Stimulated activated naive CD8-positive, alpha-beta T cell treated with anti-CD3 and anti-CD28 coated beads, Interleukin-15, amount 100 ng/mL, for 72 hours (primary cell): ENCODE measurements at regions not wholly inside any gene's neighbourhood (a gene's known extent, or its start where the extent isn't known, plus 50 kb on each side); places are given as distances from the start of the nearest gene placed in this dataset.
"Not testable (repeated sequence)": the region's sequence is repeated elsewhere in the genome, so short reads cannot be mapped to it uniquely, and the experiment has no call there.

Experiments
- ATAC-seq: fragments of 150-1000 bp; cut with Tn5 transposase; 2 replicates; pipeline ENCODE4 v1.10.0; 2021; ENCODE audit warnings: mild to moderate bottlenecking, moderate library complexity
- DNase-seq, 2 donors: peaks; one replicate each; pipeline ENCODE4 v3.0.0; 2021 to 2022
- H3K27ac Mint-ChIP-seq, 2 donors: one replicate each; pipeline ENCODE4 v1.8.0; 2022; ENCODE audit warnings: mild to moderate bottlenecking in 2 of 2, mixed read lengths in 2 of 2, moderate library complexity in 2 of 2
- H3K27me3 Mint-ChIP-seq: one replicate; pipeline ENCODE4 v1.8.0; 2022; ENCODE audit warnings: mixed read lengths
- H3K4me1 Mint-ChIP-seq: one replicate; pipeline ENCODE4 v1.8.0; 2022; ENCODE audit warnings: mild to moderate bottlenecking, mixed read lengths
- H3K4me3 Mint-ChIP-seq, 2 donors: one replicate each; pipeline ENCODE4 v1.8.0; 2022; ENCODE audit warnings: mild to moderate bottlenecking in 2 of 2, mixed read lengths in 2 of 2, moderate library complexity in 1 of 2
- H3K9me3 Mint-ChIP-seq, 2 donors: one replicate each; pipeline ENCODE4 v1.8.0; 2022; ENCODE audit warnings: mixed read lengths in 2 of 2

- Mint-ChIP-seq H3K27me3 (no peaks in the 10 kb centered on the region), H3K9me3 (peaks cover 0 to 7% of the 10 kb centered on the region in 2 donors), H3K4me1 (peaks cover 36% of the 10 kb centered on the region), H3K4me3 (peak overlapping the region in 1 of 2 donors; percentile 21), H3K27ac (no peak overlapping the region)
- ATAC-seq (peak; percentile 56), DNase-seq (no peak)
These were observed 233.2 kb upstream of the BTG1 start for GRCh38 chr12:92378682-92379479.

GRCh38 chr12:92375504-92375903 is 229.9 kb upstream of the BTG1 start:
- ATAC-seq, H3K27me3 Mint-ChIP-seq, H3K4me3 Mint-ChIP-seq, H3K27ac Mint-ChIP-seq, H3K9me3 Mint-ChIP-seq, DNase-seq: not testable (repeated sequence)
- peaks cover 31% of the 10 kb centered on the region for H3K4me1 Mint-ChIP-seq

- Mint-ChIP-seq H3K9me3 (peaks cover 5 to 7% of the 10 kb centered on the region in 2 donors), H3K27ac (no peak overlapping the region), H3K4me1 (peaks cover 6% of the 10 kb centered on the region), H3K27me3 (no peaks in the 10 kb centered on the region), H3K4me3 (no peak overlapping the region)
- DNase-seq = no peak
- ATAC-seq = no peak
These were observed 225.2 kb upstream of the BTG1 start for GRCh38 chr12:92370828-92371227.

GRCh38 chr12:92369636-92370035 is 224.0 kb upstream of the BTG1 start:
- no peak for ATAC-seq
- Mint-ChIP-seq H3K27me3 (no peaks in the 10 kb centered on the region), H3K4me3 (no peak overlapping the region), H3K4me1 (peaks cover 10% of the 10 kb centered on the region), H3K9me3 (peaks cover 5 to 7% of the 10 kb centered on the region in 2 donors), H3K27ac (no peak overlapping the region)
- no peak for DNase-seq

GRCh38 chr12:92369056-92369455 is 223.4 kb upstream of the BTG1 start:
- Mint-ChIP-seq H3K4me3 (no peak overlapping the region), H3K9me3 (peaks cover 5 to 7% of the 10 kb centered on the region in 2 donors), H3K27ac (no peak overlapping the region), H3K4me1 (peaks cover 15% of the 10 kb centered on the region), H3K27me3 (no peaks in the 10 kb centered on the region)
- ATAC-seq = no peak
- DNase-seq = no peak

- Mint-ChIP-seq H3K4me3 (no peak overlapping the region), H3K9me3 (peaks cover 8 to 9% of the 10 kb centered on the region in 2 donors), H3K27ac (peak overlapping the region in 1 of 2 donors; percentile 12), H3K27me3 (no peaks in the 10 kb centered on the region), H3K4me1 (peaks cover 39% of the 10 kb centered on the region)
- no peak for ATAC-seq
- DNase-seq = no peak
These were observed 220.2 kb upstream of the BTG1 start for GRCh38 chr12:92365836-92366235.

- no peak overlapping the region for H3K27ac Mint-ChIP-seq
These were observed 219.7 kb upstream of the BTG1 start for GRCh38 chr12:92365333-92365732.

GRCh38 chr12:92363295-92364146 is 217.9 kb upstream of the BTG1 start:
- DNase-seq (peak; percentile 25 to 43), ATAC-seq (peak; percentile 79)
- Mint-ChIP-seq H3K9me3 (peaks cover 15 to 17% of the 10 kb centered on the region in 2 donors), H3K4me3 (peak overlapping the region; percentile 78 to 83), H3K27ac (peak overlapping the region; percentile 91 to 93), H3K27me3 (no peaks in the 10 kb centered on the region), H3K4me1 (peaks cover 55% of the 10 kb centered on the region)

More at GRCh38 chr12:92365333-92365732, 219.7 kb upstream of the BTG1 start:
- no peaks in the 10 kb centered on the region for H3K27me3 Mint-ChIP-seq
- peaks cover 13 to 14% of the 10 kb centered on the region in 2 donors for H3K9me3 Mint-ChIP-seq
- ATAC-seq (no peak), DNase-seq (no peak)
- H3K4me3 Mint-ChIP-seq = no peak overlapping the region
- peaks cover 44% of the 10 kb centered on the region for H3K4me1 Mint-ChIP-seq

GRCh38 chr12:92362785-92363184 is 217.1 kb upstream of the BTG1 start:
- peaks cover 15 to 18% of the 10 kb centered on the region in 2 donors for H3K9me3 Mint-ChIP-seq
- H3K27me3 Mint-ChIP-seq = no peaks in the 10 kb centered on the region
- peak overlapping the region; percentile 78 to 83 for H3K4me3 Mint-ChIP-seq
- peaks cover 56% of the 10 kb centered on the region for H3K4me1 Mint-ChIP-seq
- DNase-seq (peak; percentile 7 to 28), ATAC-seq (peak; percentile 67)
- peak overlapping the region; percentile 91 to 93 for H3K27ac Mint-ChIP-seq

- no peak overlapping the region for H3K27ac Mint-ChIP-seq
- no peak for ATAC-seq
- peaks cover 62% of the 10 kb centered on the region for H3K4me1 Mint-ChIP-seq
- no peak for DNase-seq
- peaks cover 15 to 24% of the 10 kb centered on the region in 2 donors for H3K9me3 Mint-ChIP-seq
- peak overlapping the region; percentile 2 to 78 for H3K4me3 Mint-ChIP-seq
- no peaks in the 10 kb centered on the region for H3K27me3 Mint-ChIP-seq
These were observed 216.5 kb upstream of the BTG1 start for GRCh38 chr12:92362126-92362525.

GRCh38 chr12:92360543-92360942 is 214.9 kb upstream of the BTG1 start:
- Mint-ChIP-seq H3K4me3 (no peak overlapping the region), H3K27ac (peak overlapping the region in 1 of 2 donors; percentile 35), H3K27me3 (no peaks in the 10 kb centered on the region), H3K9me3 (peaks cover 14 to 24% of the 10 kb centered on the region in 2 donors), H3K4me1 (peaks cover 72% of the 10 kb centered on the region)
- DNase-seq = no peak
- no peak for ATAC-seq

GRCh38 chr12:92359581-92360209 is 214.0 kb upstream of the BTG1 start:
- Mint-ChIP-seq H3K27ac (no peak overlapping the region), H3K27me3 (no peaks in the 10 kb centered on the region), H3K4me3 (no peak overlapping the region), H3K9me3 (peaks cover 14 to 24% of the 10 kb centered on the region in 2 donors), H3K4me1 (peaks cover 71% of the 10 kb centered on the region)
- DNase-seq = no peak
- ATAC-seq = no peak

GRCh38 chr12:92357584-92358261 is 212.1 kb upstream of the BTG1 start:
- peaks cover 52% of the 10 kb centered on the region for H3K4me1 Mint-ChIP-seq
- ATAC-seq (no peak), DNase-seq (no peak)
- H3K27me3 Mint-ChIP-seq = no peaks in the 10 kb centered on the region
- no peak overlapping the region for H3K4me3 Mint-ChIP-seq
- H3K27ac Mint-ChIP-seq = peak overlapping the region in 1 of 2 donors; percentile 55
- H3K9me3 Mint-ChIP-seq = peaks cover 14 to 24% of the 10 kb centered on the region in 2 donors

- no peaks in the 10 kb centered on the region for H3K27me3 Mint-ChIP-seq
- H3K4me1 Mint-ChIP-seq = peaks cover 42% of the 10 kb centered on the region
- peaks cover 20 to 24% of the 10 kb centered on the region in 2 donors for H3K9me3 Mint-ChIP-seq
- ATAC-seq (peak; percentile 39), DNase-seq (no peak)
- no peak overlapping the region for H3K27ac Mint-ChIP-seq
- peak overlapping the region in 1 of 2 donors; percentile 12 for H3K4me3 Mint-ChIP-seq
These were observed 210.8 kb upstream of the BTG1 start for GRCh38 chr12:92356425-92356824.

- ATAC-seq = no peak
- DNase-seq = no peak
- H3K9me3 Mint-ChIP-seq = peaks cover 8 to 10% of the 10 kb centered on the region in 2 donors
- H3K27me3 Mint-ChIP-seq = no peaks in the 10 kb centered on the region
- no peak overlapping the region for H3K4me3 Mint-ChIP-seq
- no peaks in the 10 kb centered on the region for H3K4me1 Mint-ChIP-seq
- H3K27ac Mint-ChIP-seq = no peak overlapping the region
These were observed 204.0 kb upstream of the BTG1 start for GRCh38 chr12:92349635-92350034.
